Tibial artery (tissue), 4 donors: ENCODE measurements at regions not wholly inside any gene's neighbourhood (a gene's known extent, or its start where the extent isn't known, plus 50 kb on each side); places are given as distances from the start of the nearest gene placed in this dataset.
A peak's percentile ranks its signal among the peaks of the same experiment; 100 is the strongest.

Experiments used
- DNase-seq, 2 donors: peaks; one replicate each; pipeline ENCODE4 v3.0.0-alpha.2; 2019
- H3K27ac ChIP-seq, 2 donors: fragments of 200-600 bp; sonication (generic) in 1 of 2; 1 replicate in 1 of 2; 2 replicates in 1 of 2; pipeline ENCODE4 v1.5.1; 2018 to 2019; ENCODE audit warnings: mild to moderate bottlenecking in 1 of 2
- H3K27me3 ChIP-seq, 2 donors: fragments of 200-600 bp; sonication (generic) in 1 of 2; one replicate each; pipeline versions ENCODE4 v1.5.1 to v1.6.0; 2016 to 2019
- H3K36me3 ChIP-seq, 3 donors: fragments of 200-600 bp; sonication (generic) in 2 of 3; one replicate each; pipeline ENCODE4 v1.5.1; 2016 to 2019; ENCODE audit warnings: mild to moderate bottlenecking in 2 of 3
- H3K4me1 ChIP-seq, 4 donors: fragments of 200-600 bp; sonication (generic) in 2 of 4; 1 replicate in 3 of 4; 2 replicates in 1 of 4; pipeline ENCODE4 v1.5.1; 2016 to 2019
- H3K4me3 ChIP-seq, 2 donors: fragments of 200-600 bp; sonication (generic) in 1 of 2; 1 replicate in 1 of 2; 2 replicates in 1 of 2; pipeline ENCODE4 v1.5.1; 2018 to 2019; ENCODE audit warnings: mild to moderate bottlenecking in 2 of 2
- H3K9me3 ChIP-seq, 3 donors: fragments of 200-600 bp; sonication (generic) in 1 of 3; one replicate each; pipeline ENCODE4 v1.5.1; 2016 to 2019
- intact Hi-C: fragments of 100-400 bp; cut with DNase I; formaldehyde crosslinking; loops from one replicate; pipeline ENCODE4 v1.15.0; 2023; ENCODE audit warnings: low total_unique reads
- TF ChIP-seq, protein P1 (sequence below), 2 experiments: fragments of 200-600 bp in 1 of 2; fragments of 450-650 bp in 1 of 2; IDR thresholded peaks; one replicate each; pipeline ENCODE4 v1.5.1; 2017 to 2019; ENCODE audit warnings: antibody characterized with exemption in 2 of 2, mild to moderate bottlenecking in 1 of 2, moderate library complexity in 1 of 2

DNA sequence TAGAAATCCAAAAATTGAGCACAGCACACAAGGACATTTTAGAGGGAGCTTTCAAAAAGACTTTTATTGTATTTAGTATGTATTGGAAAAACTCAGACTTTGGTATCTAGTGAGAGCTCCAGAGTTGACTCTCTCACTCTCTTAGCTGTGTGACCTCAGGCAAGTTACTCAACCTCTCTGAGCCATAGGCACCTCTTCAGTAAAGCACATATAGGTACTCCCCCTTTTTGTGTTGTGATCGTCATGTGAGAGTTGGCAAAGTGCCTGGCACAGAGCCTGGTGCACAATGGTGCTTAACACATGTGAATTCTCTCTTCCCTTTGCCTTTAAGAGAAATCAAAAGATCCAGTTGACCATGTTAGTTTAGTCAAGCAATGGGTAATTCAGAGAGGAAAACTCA lies 186.2 kb downstream of the TMEM38B start:
- TF ChIP-seq, protein P1, sequence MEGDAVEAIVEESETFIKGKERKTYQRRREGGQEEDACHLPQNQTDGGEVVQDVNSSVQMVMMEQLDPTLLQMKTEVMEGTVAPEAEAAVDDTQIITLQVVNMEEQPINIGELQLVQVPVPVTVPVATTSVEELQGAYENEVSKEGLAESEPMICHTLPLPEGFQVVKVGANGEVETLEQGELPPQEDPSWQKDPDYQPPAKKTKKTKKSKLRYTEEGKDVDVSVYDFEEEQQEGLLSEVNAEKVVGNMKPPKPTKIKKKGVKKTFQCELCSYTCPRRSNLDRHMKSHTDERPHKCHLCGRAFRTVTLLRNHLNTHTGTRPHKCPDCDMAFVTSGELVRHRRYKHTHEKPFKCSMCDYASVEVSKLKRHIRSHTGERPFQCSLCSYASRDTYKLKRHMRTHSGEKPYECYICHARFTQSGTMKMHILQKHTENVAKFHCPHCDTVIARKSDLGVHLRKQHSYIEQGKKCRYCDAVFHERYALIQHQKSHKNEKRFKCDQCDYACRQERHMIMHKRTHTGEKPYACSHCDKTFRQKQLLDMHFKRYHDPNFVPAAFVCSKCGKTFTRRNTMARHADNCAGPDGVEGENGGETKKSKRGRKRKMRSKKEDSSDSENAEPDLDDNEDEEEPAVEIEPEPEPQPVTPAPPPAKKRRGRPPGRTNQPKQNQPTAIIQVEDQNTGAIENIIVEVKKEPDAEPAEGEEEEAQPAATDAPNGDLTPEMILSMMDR (IDR thresholded peaks at IDR 0.05): no peak
- H3K36me3 ChIP-seq: no peaks in the 10 kb centered on the region
- intact Hi-C loops: loop anchor here (5.0 kb wide), 1 partner anchor 268 kb away; no protein-coding TSS in a partner anchor
- H3K27ac ChIP-seq: no peak overlapping the region
- no peaks in the 10 kb centered on the region for H3K4me1 ChIP-seq
- no peak for DNase-seq
- no peaks in the 10 kb centered on the region for H3K9me3 ChIP-seq
- H3K27me3 ChIP-seq: no peaks in the 10 kb centered on the region
- no peak overlapping the region for H3K4me3 ChIP-seq

DNA sequence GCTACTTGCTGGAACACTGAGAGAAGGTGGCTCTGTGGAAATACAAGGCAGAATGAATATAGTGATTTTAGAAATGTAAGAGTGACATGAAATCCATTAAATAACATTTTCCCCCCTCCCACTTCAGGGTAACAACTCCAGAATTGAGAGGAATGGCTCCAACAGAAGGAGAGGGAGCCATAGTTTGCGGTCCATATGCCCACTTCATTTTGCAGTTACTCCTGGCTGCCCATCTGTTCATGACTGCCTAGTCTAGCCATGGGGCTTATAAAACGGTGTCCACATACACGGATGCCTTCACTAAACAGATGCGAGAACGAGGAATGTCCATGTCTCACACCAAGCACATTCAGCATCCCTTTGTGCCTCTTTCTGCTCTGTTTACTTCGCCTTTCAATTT lies 186.7 kb downstream of the TMEM38B start:
- DNase-seq: no peak
- intact Hi-C loops: loop anchor here (5.0 kb wide), 1 partner anchor 269 kb away; no protein-coding TSS in a partner anchor
- H3K27ac ChIP-seq: no peak overlapping the region
- H3K4me1 ChIP-seq: no peaks in the 10 kb centered on the region
- TF ChIP-seq, protein P1 (IDR thresholded peaks at IDR 0.05): no peak
- H3K9me3 ChIP-seq: no peaks in the 10 kb centered on the region
- H3K27me3 ChIP-seq: no peaks in the 10 kb centered on the region
- no peak overlapping the region for H3K4me3 ChIP-seq
- no peaks in the 10 kb centered on the region for H3K36me3 ChIP-seq

DNA sequence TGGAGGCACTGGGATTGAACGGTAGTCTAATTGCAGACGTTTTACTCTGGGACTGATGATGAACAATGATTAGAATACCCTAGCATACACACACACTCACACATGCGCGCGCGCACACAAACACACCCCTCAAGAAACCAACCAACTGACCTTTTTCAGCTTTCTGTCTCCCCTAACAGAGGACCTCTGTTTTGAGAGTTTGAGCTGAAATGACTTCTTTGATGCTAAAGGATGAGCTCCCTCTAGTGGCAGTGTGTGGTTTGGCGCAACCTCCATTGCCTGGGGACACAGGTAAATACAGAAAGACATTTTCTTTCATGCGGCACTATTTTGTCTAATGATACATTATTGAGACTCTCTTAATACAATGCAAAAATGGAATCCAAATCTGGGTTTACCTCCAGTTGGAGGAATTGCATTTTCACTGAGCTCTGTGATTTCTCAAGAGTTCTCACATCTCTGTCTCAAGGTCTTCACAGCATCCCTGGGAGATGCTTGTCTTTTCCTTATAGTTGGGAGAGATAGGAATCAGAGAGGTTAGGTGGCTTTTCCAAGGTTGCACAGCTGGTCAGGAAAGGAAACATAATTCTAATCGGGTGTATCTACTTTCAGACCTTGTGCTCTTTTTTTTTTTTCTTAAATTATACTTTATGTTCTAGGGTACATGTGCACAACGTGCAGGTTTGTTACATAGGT lies 187.5 kb downstream of the TMEM38B start:
- H3K36me3 ChIP-seq: no peaks in the 10 kb centered on the region
- TF ChIP-seq, protein P1 (IDR thresholded peaks at IDR 0.05): peak; percentile 37 to 68
- intact Hi-C loops: loop anchor here (5.0 kb wide), 1 partner anchor 270 kb away; no protein-coding TSS in a partner anchor
- H3K27me3 ChIP-seq: no peaks in the 10 kb centered on the region
- no peak overlapping the region for H3K4me3 ChIP-seq
- peak in 1 of 2 donors; percentile 68 for DNase-seq
- H3K9me3 ChIP-seq: no peaks in the 10 kb centered on the region
- H3K4me1 ChIP-seq: no peaks in the 10 kb centered on the region
- H3K27ac ChIP-seq: no peak overlapping the region

DNA sequence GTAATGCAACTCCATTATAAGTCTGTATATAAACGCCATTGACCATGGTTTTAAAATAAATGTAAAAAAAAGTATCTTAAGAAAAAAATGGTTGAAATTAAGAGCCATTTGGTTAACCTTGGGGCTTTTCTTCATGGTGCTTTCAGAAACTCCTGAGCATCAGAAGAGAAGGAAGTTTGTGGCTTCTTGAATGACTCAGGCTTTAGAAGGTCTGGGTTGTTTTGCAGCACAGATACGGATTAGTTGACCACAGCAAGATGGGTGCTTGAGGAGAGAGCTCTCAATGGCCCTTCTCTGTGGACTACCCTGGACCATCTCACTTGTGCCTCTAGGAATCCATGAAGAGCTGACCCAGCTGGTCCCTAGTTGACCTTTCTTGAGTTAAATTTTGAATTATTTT lies 189.5 kb downstream of the TMEM38B start:
- Histone ChIP-seq H3K27me3 (no peaks in the 10 kb centered on the region), H3K36me3 (no peaks in the 10 kb centered on the region), H3K9me3 (no peaks in the 10 kb centered on the region), H3K27ac (no peak overlapping the region), H3K4me3 (no peak overlapping the region), H3K4me1 (no peaks in the 10 kb centered on the region)
- TF ChIP-seq, protein P1 (IDR thresholded peaks at IDR 0.05): no peak
- DNase-seq: no peak
- intact Hi-C loops: loop anchor here (5.0 kb wide), 1 partner anchor 272 kb away; no protein-coding TSS in a partner anchor

DNA sequence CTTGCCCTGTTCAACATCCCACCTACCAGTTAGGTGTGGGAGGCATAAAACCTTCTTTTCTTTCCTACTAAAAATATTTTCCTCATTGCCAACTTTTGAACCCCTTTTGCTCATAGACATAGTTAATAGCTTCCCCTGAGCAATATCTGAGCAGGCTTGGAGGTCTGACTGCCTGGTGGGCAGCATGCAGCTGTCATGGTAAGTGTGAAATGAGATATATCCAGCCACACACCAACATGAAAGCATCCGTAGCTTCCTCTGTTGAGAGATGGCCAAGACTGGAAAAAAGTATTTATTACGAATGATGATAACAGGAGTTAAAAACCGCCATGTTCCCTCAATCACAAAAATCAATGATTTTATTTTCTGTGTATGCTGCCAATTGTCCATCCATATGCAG lies 190.1 kb downstream of the TMEM38B start:
- intact Hi-C loops: loop anchor here (5.0 kb wide), 1 partner anchor 272 kb away; no protein-coding TSS in a partner anchor
- no peak for DNase-seq

More for the DNA sequence above, 190.1 kb downstream of the TMEM38B start:
- H3K27me3 ChIP-seq: no peaks in the 10 kb centered on the region
- no peak overlapping the region for H3K4me3 ChIP-seq
- TF ChIP-seq, protein P1 (IDR thresholded peaks at IDR 0.05): no peak
- H3K36me3 ChIP-seq: no peaks in the 10 kb centered on the region
- H3K27ac ChIP-seq: no peak overlapping the region
- no peaks in the 10 kb centered on the region for H3K4me1 ChIP-seq
- no peaks in the 10 kb centered on the region for H3K9me3 ChIP-seq
